CD4-positive, alpha-beta T cell (primary cell): ENCODE measurements at regions not wholly inside any gene's neighbourhood (a gene's known extent, or its start where the extent isn't known, plus 50 kb on each side); places are given as distances from the start of the nearest gene placed in this dataset.

Experiments
- ATAC-seq: fragments of 200-7000 bp; cut with Tn5 transposase; one replicate; pipeline ENCODE4 v1.10.0; 2022; ENCODE audit warnings: mild to moderate bottlenecking; ENCODE audit not compliant: poor library complexity
- CTCF ChIA-PET: fragments of 350-600 bp; sonication (Branson Sonifier 250); formaldehyde crosslinking; loops from one replicate; lab custom pipeline; 2021; ENCODE audit warnings: antibody characterized with exemption, inconsistent platforms; lab: Charles Lee
- POLR2A ChIA-PET: fragments of 350-600 bp; sonication (Branson Sonifier 250); formaldehyde crosslinking; loops from one replicate; lab custom pipeline; 2021; ENCODE audit warnings: antibody characterized with exemption, inconsistent platforms; lab: Charles Lee
- DNase-seq, 14 experiments: peaks; one replicate each; pipeline ENCODE4 v3.0.0-alpha.2; 2013 to 2020; ENCODE audit warnings: mixed read lengths in 2 of 14
- H3K27ac ChIP-seq, 2 donors: one replicate each; pipeline versions ENCODE4 v1.5.1 to v1.7.0; 2013; ENCODE audit warnings: low read length in 2 of 2, low read depth in 1 of 2, mild to moderate bottlenecking in 1 of 2
- H3K27me3 ChIP-seq, 2 experiments: 1 replicate in 1 of 2; 2 replicates in 1 of 2; pipeline versions ENCODE4 v1.6.1 to v1.7.0; 2013; ENCODE audit warnings: low read length in 2 of 2, control low read depth in 1 of 2, mild to moderate bottlenecking in 1 of 2, moderate library complexity in 1 of 2; ENCODE audit not compliant: insufficient read depth in 2 of 2, control insufficient read depth in 1 of 2
- H3K36me3 ChIP-seq: one replicate; pipeline ENCODE4 v1.6.1; 2013; ENCODE audit warnings: low read length, control low read depth; ENCODE audit not compliant: insufficient read depth
- H3K4me1 ChIP-seq: one replicate; pipeline ENCODE4 v1.6.1; 2013; ENCODE audit warnings: low read length, control low read depth; ENCODE audit not compliant: insufficient read depth
- H3K4me3 ChIP-seq: one replicate; pipeline ENCODE4 v1.5.1; 2013; ENCODE audit warnings: mild to moderate bottlenecking, low read length, moderate library complexity
- H3K9me3 ChIP-seq, 2 experiments: 1 replicate in 1 of 2; 2 replicates in 1 of 2; pipeline versions ENCODE4 v1.6.1 to v1.7.0; 2013; ENCODE audit warnings: low read length in 2 of 2, mild to moderate bottlenecking in 2 of 2, control low read depth in 1 of 2, moderate library complexity in 1 of 2; ENCODE audit not compliant: control insufficient read depth in 1 of 2, insufficient read depth in 1 of 2
- H3K27ac Mint-ChIP-seq: one replicate; pipeline ENCODE4 v1.8.0; 2020; ENCODE audit warnings: mixed read lengths
- H3K27me3 Mint-ChIP-seq: one replicate; pipeline ENCODE4 v1.8.0; 2021; ENCODE audit warnings: mixed read lengths
- H3K36me3 Mint-ChIP-seq: one replicate; pipeline ENCODE4 v1.8.0; 2021; ENCODE audit warnings: low read depth, mixed read lengths
- H3K4me1 Mint-ChIP-seq: one replicate; pipeline ENCODE4 v1.8.0; 2021; ENCODE audit warnings: low read depth, mixed read lengths
- H3K4me3 Mint-ChIP-seq: one replicate; pipeline ENCODE4 v1.8.0; 2020; ENCODE audit warnings: mild to moderate bottlenecking, mixed read lengths
- H3K9me3 Mint-ChIP-seq: one replicate; pipeline ENCODE4 v1.8.0; 2020; ENCODE audit warnings: mixed read lengths
- CTCF ChIP-seq: fragments of 200-600 bp; IDR thresholded peaks from one replicate; pipeline ENCODE4 v1.8.0; 2022; ENCODE audit warnings: antibody characterized with exemption, mild to moderate bottlenecking
- intact Hi-C, 2 experiments: fragments of 100-400 bp; cut with DNase I in 1 of 2; cut with micrococcal nuclease in 1 of 2; formaldehyde crosslinking; loops; one replicate each; pipeline versions ENCODE4 v1.15.1 to v1.9.0; 2023 to 2025; cut with DNase I, micrococcal nuclease

- intact Hi-C loops: no loop called here
- H3K27ac Mint-ChIP-seq: no peak overlapping the region
- TF ChIP-seq CTCF: no peak
- no peak overlapping the region for H3K4me3 Mint-ChIP-seq
- POLR2A ChIA-PET: no interaction called here
- no peaks in the 10 kb centered on the region for H3K36me3 Mint-ChIP-seq
- Histone ChIP-seq H3K9me3 (no peaks in the 10 kb centered on the region), H3K4me1 (no peaks in the 10 kb centered on the region), H3K27me3 (no peaks in the 10 kb centered on the region), H3K4me3 (no peak overlapping the region), H3K27ac (no peak overlapping the region), H3K36me3 (no peaks in the 10 kb centered on the region)
- H3K4me1 Mint-ChIP-seq: no peaks in the 10 kb centered on the region
- H3K27me3 Mint-ChIP-seq: no peaks in the 10 kb centered on the region
- CTCF ChIA-PET: no interaction called here
- no peak for ATAC-seq
- no peaks in the 10 kb centered on the region for H3K9me3 Mint-ChIP-seq
- DNase-seq: no peak
Observed at GRCh38 chr10:33746186-33746585, 411.7 kb upstream of the NRP1 start.

GRCh38 chr10:33743429-33743857 lies 409.0 kb upstream of the NRP1 start:
- no peak overlapping the region for H3K4me3 Mint-ChIP-seq
- Histone ChIP-seq H3K4me3 (no peak overlapping the region), H3K4me1 (no peaks in the 10 kb centered on the region), H3K9me3 (no peaks in the 10 kb centered on the region), H3K36me3 (no peaks in the 10 kb centered on the region), H3K27ac (no peak overlapping the region), H3K27me3 (no peaks in the 10 kb centered on the region)
- DNase-seq: peak in 1 of 14 experiments; percentile 7
- no peak for ATAC-seq
- no peaks in the 10 kb centered on the region for H3K4me1 Mint-ChIP-seq
- no peaks in the 10 kb centered on the region for H3K27me3 Mint-ChIP-seq
- no peaks in the 10 kb centered on the region for H3K36me3 Mint-ChIP-seq
- ChIA-PET POLR2A (no interaction called here), CTCF (no interaction called here)
- no peak overlapping the region for H3K27ac Mint-ChIP-seq
- H3K9me3 Mint-ChIP-seq: no peaks in the 10 kb centered on the region
- intact Hi-C loops: no loop called here
- no peak for TF ChIP-seq CTCF

GRCh38 chr10:33739031-33739430 lies 404.6 kb upstream of the NRP1 start:
- intact Hi-C loops: no loop called here
- Mint-ChIP-seq H3K27ac (no peak overlapping the region), H3K36me3 (no peaks in the 10 kb centered on the region), H3K4me1 (no peaks in the 10 kb centered on the region), H3K27me3 (peaks cover 15% of the 10 kb centered on the region), H3K9me3 (no peaks in the 10 kb centered on the region), H3K4me3 (no peak overlapping the region)
- DNase-seq: no peak
- Histone ChIP-seq H3K27me3 (peaks cover 0 to 3% of the 10 kb centered on the region in 2 experiments), H3K27ac (no peak overlapping the region), H3K4me1 (no peaks in the 10 kb centered on the region), H3K36me3 (no peaks in the 10 kb centered on the region), H3K9me3 (no peaks in the 10 kb centered on the region), H3K4me3 (no peak overlapping the region)
- ATAC-seq: no peak
- no peak for TF ChIP-seq CTCF
- ChIA-PET POLR2A (no interaction called here), CTCF (no interaction called here)
